ENCODE measurements at regions not wholly inside any gene's neighbourhood (a gene's known extent, or its start where the extent isn't known, plus 50 kb on each side); places are given as distances from the start of the nearest gene placed in this dataset.

DNA sequence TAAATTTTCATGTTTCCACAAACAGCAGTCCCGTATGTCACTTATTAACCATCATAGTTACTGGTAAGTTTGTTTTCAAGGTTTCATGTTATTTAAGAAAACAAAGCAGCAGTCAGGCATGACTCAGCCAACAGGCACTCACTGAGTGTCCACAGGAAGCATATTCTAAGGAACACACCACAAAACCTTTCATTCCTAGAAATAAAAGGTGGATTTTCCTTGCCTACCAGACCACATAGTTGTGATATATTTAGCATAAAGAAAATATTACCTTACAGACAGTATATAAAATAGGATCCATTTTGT is 143.3 kb upstream of the AVPR1A start:
- DNase-seq, result peak; percentile 73
- Mint-ChIP-seq H3K36me3 (ENCODE audit: low read depth) (no peaks in the 10 kb centered on the region), H3K4me3 (no peak overlapping the region), H3K9me3 (no peaks in the 10 kb centered on the region), H3K27me3 (ENCODE audit: insufficient read depth) (peaks cover 3% of the 10 kb centered on the region), H3K4me1 (ENCODE audit: low read depth) (peaks cover 16% of the 10 kb centered on the region), H3K27ac (no peak overlapping the region)
- TF ChIP-seq, protein P1, sequence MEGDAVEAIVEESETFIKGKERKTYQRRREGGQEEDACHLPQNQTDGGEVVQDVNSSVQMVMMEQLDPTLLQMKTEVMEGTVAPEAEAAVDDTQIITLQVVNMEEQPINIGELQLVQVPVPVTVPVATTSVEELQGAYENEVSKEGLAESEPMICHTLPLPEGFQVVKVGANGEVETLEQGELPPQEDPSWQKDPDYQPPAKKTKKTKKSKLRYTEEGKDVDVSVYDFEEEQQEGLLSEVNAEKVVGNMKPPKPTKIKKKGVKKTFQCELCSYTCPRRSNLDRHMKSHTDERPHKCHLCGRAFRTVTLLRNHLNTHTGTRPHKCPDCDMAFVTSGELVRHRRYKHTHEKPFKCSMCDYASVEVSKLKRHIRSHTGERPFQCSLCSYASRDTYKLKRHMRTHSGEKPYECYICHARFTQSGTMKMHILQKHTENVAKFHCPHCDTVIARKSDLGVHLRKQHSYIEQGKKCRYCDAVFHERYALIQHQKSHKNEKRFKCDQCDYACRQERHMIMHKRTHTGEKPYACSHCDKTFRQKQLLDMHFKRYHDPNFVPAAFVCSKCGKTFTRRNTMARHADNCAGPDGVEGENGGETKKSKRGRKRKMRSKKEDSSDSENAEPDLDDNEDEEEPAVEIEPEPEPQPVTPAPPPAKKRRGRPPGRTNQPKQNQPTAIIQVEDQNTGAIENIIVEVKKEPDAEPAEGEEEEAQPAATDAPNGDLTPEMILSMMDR (IDR thresholded peaks at IDR 0.05), result no peak

- no peak for DNase-seq
- Mint-ChIP-seq H3K4me3 (no peak overlapping the region), H3K4me1 (ENCODE audit: low read depth) (peaks cover 16% of the 10 kb centered on the region), H3K36me3 (ENCODE audit: low read depth) (no peaks in the 10 kb centered on the region), H3K27me3 (ENCODE audit: insufficient read depth) (peaks cover 3% of the 10 kb centered on the region), H3K9me3 (no peaks in the 10 kb centered on the region), H3K27ac (no peak overlapping the region)
- TF ChIP-seq, protein P1 (IDR thresholded peaks at IDR 0.05), result no peak
Measured at GRCh38 chr12:63292471-63293221, 141.6 kb upstream of the AVPR1A start.

GRCh38 chr12:63276537-63277365 is 125.8 kb upstream of the AVPR1A start:
- H3K36me3 Mint-ChIP-seq (ENCODE audit: low read depth), result no peaks in the 10 kb centered on the region
- H3K27ac Mint-ChIP-seq, result no peak overlapping the region
- peak; percentile 4 for DNase-seq
- TF ChIP-seq, protein P1 (IDR thresholded peaks at IDR 0.05), result peak; percentile 77
- no peaks in the 10 kb centered on the region; the same call in 1 of the 2 replicates for H3K27me3 Mint-ChIP-seq (ENCODE audit: insufficient read depth)
- no peak overlapping the region for H3K4me3 Mint-ChIP-seq
- H3K4me1 Mint-ChIP-seq (ENCODE audit: low read depth), result no peaks in the 10 kb centered on the region
- H3K9me3 Mint-ChIP-seq, result peaks cover 3% of the 10 kb centered on the region; the same call in 1 of the 2 replicates

- DNase-seq, result no peak
- TF ChIP-seq, protein P1 (IDR thresholded peaks at IDR 0.05), result no peak
- H3K36me3 Mint-ChIP-seq (ENCODE audit: low read depth), result no peaks in the 10 kb centered on the region
- H3K27me3 Mint-ChIP-seq (ENCODE audit: insufficient read depth), result peaks cover 1% of the 10 kb centered on the region; the same call in 1 of the 2 replicates
- no peaks in the 10 kb centered on the region for H3K4me1 Mint-ChIP-seq (ENCODE audit: low read depth)
- no peak overlapping the region for H3K27ac Mint-ChIP-seq
- no peak overlapping the region for H3K4me3 Mint-ChIP-seq
- H3K9me3 Mint-ChIP-seq, result peaks cover 27% of the 10 kb centered on the region
Measured at GRCh38 chr12:63266988-63267387, 116.0 kb upstream of the AVPR1A start.

- no peaks in the 10 kb centered on the region for H3K36me3 Mint-ChIP-seq (ENCODE audit: low read depth)
- H3K9me3 Mint-ChIP-seq, result peaks cover 15% of the 10 kb centered on the region
- H3K27ac Mint-ChIP-seq, result no peak overlapping the region
- H3K27me3 Mint-ChIP-seq (ENCODE audit: insufficient read depth), result peaks cover 1% of the 10 kb centered on the region; the same call in 1 of the 2 replicates
- H3K4me1 Mint-ChIP-seq (ENCODE audit: low read depth), result no peaks in the 10 kb centered on the region
- no peak for DNase-seq
- H3K4me3 Mint-ChIP-seq, result no peak overlapping the region
- TF ChIP-seq, protein P1 (IDR thresholded peaks at IDR 0.05), result no peak
Measured at GRCh38 chr12:63264629-63265028, 113.6 kb upstream of the AVPR1A start.
